VCaP (cell line): ENCODE measurements at regions not wholly inside any gene's neighbourhood (a gene's known extent, or its start where the extent isn't known, plus 50 kb on each side); places are given as distances from the start of the nearest gene placed in this dataset.
"Not testable (repeated sequence)": the region's sequence is repeated elsewhere in the genome, so short reads cannot be mapped to it uniquely, and the experiment has no call there.

Experiments
- H3K27ac ChIP-seq: fragments of 450-650 bp; 2 replicates; pipeline ENCODE4 v1.5.1; 2017
- CTCF ChIP-seq: fragments of 450-650 bp; conservative IDR thresholded peaks from 2 replicates; pipeline ENCODE4 v1.5.1; 2017; ENCODE audit warnings: mild to moderate bottlenecking, moderate library complexity

- H3K27ac ChIP-seq: no peak overlapping the region
- no peak for TF ChIP-seq CTCF
Measured at GRCh38 chr18:70390371-70391090, 101.7 kb downstream of the SOCS6 start.

- H3K27ac ChIP-seq: not testable (repeated sequence)
Measured at GRCh38 chr18:70389036-70389435, 100.2 kb downstream of the SOCS6 start.

- TF ChIP-seq CTCF: no peak
- no peak overlapping the region for H3K27ac ChIP-seq
Measured at GRCh38 chr18:70387027-70387426, 98.2 kb downstream of the SOCS6 start.

- H3K27ac ChIP-seq: no peak overlapping the region
- no peak for TF ChIP-seq CTCF
Measured at GRCh38 chr18:70386582-70386981, 97.7 kb downstream of the SOCS6 start.

- no peak overlapping the region for H3K27ac ChIP-seq
- TF ChIP-seq CTCF: no peak
Measured at GRCh38 chr18:70385474-70385873, 96.6 kb downstream of the SOCS6 start.

GRCh38 chr18:70384181-70384790, 95.4 kb downstream of the SOCS6 start:
- no peak for TF ChIP-seq CTCF
- H3K27ac ChIP-seq: no peak overlapping the region

- no peak overlapping the region for H3K27ac ChIP-seq
- no peak for TF ChIP-seq CTCF
Measured at GRCh38 chr18:70382992-70383717, 94.3 kb downstream of the SOCS6 start.

GRCh38 chr18:70382017-70382416, 93.2 kb downstream of the SOCS6 start:
- H3K27ac ChIP-seq: no peak overlapping the region
- TF ChIP-seq CTCF: no peak
